K562 (cell line): ENCODE measurements at regions not wholly inside any gene's neighbourhood (a gene's known extent, or its start where the extent isn't known, plus 50 kb on each side); places are given as distances from the start of the nearest gene placed in this dataset.

Experiments
- ATAC-seq: fragments of 200-7000 bp; cut with Tn5 transposase; 3 replicates; pipeline ENCODE4 v1.9.1; 2020; ENCODE audit warnings: moderate library complexity
- BruUV-seq: library from RNA; stranded (reverse); fragments of 400-500 nt; replicated peaks from 2 replicates; lab custom pipeline; 2021; lab: Mats Ljungman, UMichigan
- CTCF ChIA-PET: fragments of 300-600 bp; formaldehyde crosslinking; extraction: SDS; loops from one replicate; lab custom pipeline; 2021; ENCODE audit warnings: low intra/inter-chr PET ratio; lab: Yijun Ruan, JAX
- POLR2A ChIA-PET: fragments of 300-600, 350-650 bp; sonication (Branson Sonifier 250); formaldehyde crosslinking; extraction: SDS; loops from one replicate; lab custom pipeline; 2021; ENCODE audit warnings: antibody characterized with exemption, inconsistent platforms; lab: Yijun Ruan, JAX
- DNase-seq, 4 experiments: peaks; one replicate each; pipeline versions ENCODE4 v3.0.0 to v3.0.0-alpha.2; 2011 to 2018; ENCODE audit warnings: low spot score in 3 of 4, mixed read lengths in 3 of 4; ENCODE audit errors: extremely low read depth in 1 of 4
- FAIRE-seq: peaks from 2 replicates; lab custom pipeline; 2011; peaks lifted over from hg19 to GRCh38; lab: Jason Lieb, UNC
- H2AFZ ChIP-seq: 2 replicates; pipeline ENCODE4 v1.6.0; 2011; ENCODE audit warnings: low read depth, low read length, control low read depth, inconsistent platforms
- H3K27ac ChIP-seq: fragments of 200-600 bp; 3 replicates; pipeline ENCODE4 v1.8.0; 2011; ENCODE audit warnings: low read depth, mild to moderate bottlenecking, control low read depth, inconsistent platforms, low read length, moderate library complexity, mixed read lengths; ENCODE audit errors: extremely low read depth
- H3K27me3 ChIP-seq, 2 experiments: fragments of 300-600 bp in 1 of 2; 2 replicates in 1 of 2; 3 replicates in 1 of 2; pipeline versions ENCODE4 v1.6.0 to v1.8.0; 2011; ENCODE audit warnings: inconsistent platforms in 2 of 2, low read length in 2 of 2, mild to moderate bottlenecking in 1 of 2, mixed read lengths in 1 of 2, moderate library complexity in 1 of 2; ENCODE audit not compliant: control insufficient read depth in 2 of 2, insufficient read depth in 2 of 2
- H3K36me3 ChIP-seq: fragments of 300-600 bp; 3 replicates; pipeline ENCODE4 v1.8.0; 2011; ENCODE audit warnings: mild to moderate bottlenecking, low read length, inconsistent platforms; ENCODE audit not compliant: control insufficient read depth, insufficient read depth
- H3K4me1 ChIP-seq, 2 experiments: fragments of 200-600 bp in 1 of 2; replicated peaks in 1 of 2; 2 replicates in 1 of 2; 3 replicates in 1 of 2; pipeline versions ENCODE4 v1.5.1 to v1.8.0; 2011; ENCODE audit warnings: inconsistent platforms in 2 of 2, low read length in 2 of 2, mild to moderate bottlenecking in 1 of 2, mixed read lengths in 1 of 2, moderate library complexity in 1 of 2; ENCODE audit not compliant: control insufficient read depth in 2 of 2, insufficient read depth in 2 of 2
- H3K4me2 ChIP-seq: 2 replicates; pipeline ENCODE4 v1.6.1; 2011; ENCODE audit warnings: low read length, control low read depth, inconsistent platforms, mixed read lengths; ENCODE audit not compliant: insufficient read depth
- H3K4me3 ChIP-seq: fragments of 200-600 bp; sonication (generic), shearing (Covaris generic); 2 replicates; pipeline ENCODE4 v1.5.1; 2016; ENCODE audit warnings: control low read depth, inconsistent platforms
- H3K79me2 ChIP-seq: fragments of 200-600 bp; 3 replicates; pipeline ENCODE4 v1.8.0; 2011; ENCODE audit warnings: low read length, inconsistent platforms; ENCODE audit not compliant: control insufficient read depth, insufficient read depth
- H3K9ac ChIP-seq, 2 experiments: 2 replicates each; pipeline versions ENCODE4 v1.6.0 to v1.6.1; 2011; ENCODE audit warnings: low read depth in 2 of 2, low read length in 2 of 2, control low read depth in 1 of 2, inconsistent platforms in 1 of 2, mild to moderate bottlenecking in 1 of 2, mixed read lengths in 1 of 2; ENCODE audit not compliant: insufficient read depth in 1 of 2
- H3K9me1 ChIP-seq: one replicate; pipeline ENCODE4 v1.6.0; 2011; ENCODE audit warnings: inconsistent platforms, mild to moderate bottlenecking, low read length, moderate library complexity; ENCODE audit not compliant: control insufficient read depth, insufficient read depth
- H3K9me3 ChIP-seq: replicated peaks from 2 replicates; pipeline ENCODE4 v1.5.1; 2011; ENCODE audit warnings: low read depth, low read length, inconsistent platforms; ENCODE audit not compliant: control insufficient read depth, insufficient read depth
- H4K20me1 ChIP-seq: replicated peaks from 2 replicates; pipeline ENCODE4 v1.6.1; 2011; ENCODE audit warnings: low read length, inconsistent platforms, mixed read lengths; ENCODE audit not compliant: control insufficient read depth, insufficient read depth
- CAMTA2 ChIP-seq: fragments of 250-450 bp; sonication (Bioruptor Pico); conservative IDR thresholded peaks from 2 replicates; pipeline ENCODE4 v1.5.1; 2022
- CBFB ChIP-seq: sonication (generic); formaldehyde crosslinking; IDR thresholded peaks from 2 replicates; pipeline ENCODE4 v1.4.0; 2020; ENCODE audit warnings: mild to moderate bottlenecking, missing genetic modification reagents
- ERF ChIP-seq: fragments of 450-650 bp; formaldehyde crosslinking; IDR thresholded peaks from 2 replicates; pipeline ENCODE4 v1.4.0; 2020; ENCODE audit warnings: mild to moderate bottlenecking, mixed read lengths
- ETS2 ChIP-seq: IDR thresholded peaks from 2 replicates; pipeline ENCODE4 v1.6.1; 2016; ENCODE audit warnings: borderline replicate concordance, missing genetic modification characterization, mild to moderate bottlenecking, moderate library complexity, missing compliant biosample characterization; ENCODE audit not compliant: poor library complexity, severe bottlenecking
- MAFK ChIP-seq: IDR thresholded peaks from 2 replicates; pipeline ENCODE4 v1.6.1; 2011; ENCODE audit warnings: low read length, improper control_type of control experiment
- MBD1 ChIP-seq: fragments of 250-450 bp; sonication (Bioruptor Pico); IDR thresholded peaks from 2 replicates; pipeline ENCODE4 v1.8.0; 2022; ENCODE audit warnings: inconsistent platforms
- SRF ChIP-seq, 2 experiments: fragments of 250-450, 450-650 bp in 1 of 2; sonication (Bioruptor Pico) in 1 of 2; sonication (generic) in 1 of 2; formaldehyde crosslinking; IDR thresholded peaks; 2 replicates each; pipeline versions ENCODE4 v1.5.0 to v1.5.1; 2020 to 2022; ENCODE audit warnings: mild to moderate bottlenecking in 1 of 2, missing genetic modification reagents in 1 of 2
- TOE1 ChIP-seq, 2 experiments: fragments of 450-650 bp in 1 of 2; sonication (generic) in 1 of 2; formaldehyde crosslinking in 1 of 2; IDR thresholded peaks; 2 replicates each; pipeline versions ENCODE4 v1.7.1 to v1.8.0; 2016 to 2022; ENCODE audit warnings: borderline replicate concordance in 2 of 2, mild to moderate bottlenecking in 2 of 2, antibody characterized with exemption in 1 of 2, inconsistent platforms in 1 of 2, low read depth in 1 of 2, missing genetic modification reagents in 1 of 2, moderate library complexity in 1 of 2
- ZNF436 ChIP-seq: fragments of 250-450, 450-650 bp; sonication (Bioruptor Pico); formaldehyde crosslinking; IDR thresholded peaks from 2 replicates; pipeline ENCODE4 v1.7.0; 2020; ENCODE audit warnings: mild to moderate bottlenecking
- WGBS: fragments of 100-300 bp; shearing (Covaris generic); methylation state at CpG from one replicate; pipeline ENCODE4 v1.1.6; 2016; ENCODE audit warnings: low coverage, mixed read lengths; ENCODE audit not compliant: insufficient coverage; ENCODE audit errors: missing lambda C conversion rate; 5-methylcytosine and 5-hydroxymethylcytosine counted together
- in situ Hi-C: fragments of 300-500 bp; cut with MboI; formaldehyde crosslinking; loops from 4 replicates; pipeline ENCODE4 v1.15.0; 2018; ENCODE audit warnings: inconsistent platforms, mixed read lengths
- intact Hi-C: fragments of 100-400 bp; cut with micrococcal nuclease; formaldehyde crosslinking; loops from 2 replicates; pipeline ENCODE4 v1.14.2; 2022
- TF ChIP-seq, protein P1 (sequence below): sonication (generic); formaldehyde crosslinking; IDR thresholded peaks from 2 replicates; pipeline ENCODE4 v1.8.0; 2022; ENCODE audit warnings: missing genetic modification reagents, mild to moderate bottlenecking, borderline replicate concordance
- TF ChIP-seq, protein P2 (sequence below): sonication (generic); formaldehyde crosslinking; IDR thresholded peaks from 2 replicates; pipeline ENCODE4 v1.8.1; 2022; ENCODE audit warnings: missing genetic modification reagents
- TF ChIP-seq, protein P3 (sequence below): sonication (generic); formaldehyde crosslinking; IDR thresholded peaks from 2 replicates; pipeline ENCODE4 v1.8.1; 2022; ENCODE audit warnings: missing genetic modification reagents

GRCh38 chr2:228253752-228254151, 72.3 kb upstream of the SPHKAP start:
- ATAC-seq, result no peak
- CTCF ChIA-PET, result no interaction called here
- FAIRE-seq, result no peak
- Histone ChIP-seq H3K9ac (no peak overlapping the region), H3K36me3 (no peaks in the 10 kb centered on the region), H3K27me3 (no peaks in the 10 kb centered on the region), H3K4me3 (no peak overlapping the region), H2AFZ (no peak overlapping the region), H3K4me2 (no peak overlapping the region), H4K20me1 (no peaks in the 10 kb centered on the region), H3K9me3 (no peaks in the 10 kb centered on the region), H3K9me1 (no peaks in the 10 kb centered on the region)
- in situ Hi-C loops (no loop called here), intact Hi-C loops (no loop called here)
- POLR2A ChIA-PET, result no interaction called here
- 0% methylated on average over 2 of the region's 2 CpGs for WGBS
- TF ChIP-seq CAMTA2 (CRISPR knock-in tag), result no peak
- TF ChIP-seq SRF (CRISPR knock-in tag; IDR thresholded peaks at IDR 0.05), result no peak
- TF ChIP-seq ERF (CRISPR knock-in tag), result no peak
- no peak for TF ChIP-seq TOE1 (IDR thresholded peaks at IDR 0.05; ENCODE audit: borderline replicate concordance)
- no peak for TF ChIP-seq TOE1 (CRISPR knock-in tag; IDR thresholded peaks at IDR 0.05; ENCODE audit: borderline replicate concordance, low read depth)
- TF ChIP-seq, protein P1, sequence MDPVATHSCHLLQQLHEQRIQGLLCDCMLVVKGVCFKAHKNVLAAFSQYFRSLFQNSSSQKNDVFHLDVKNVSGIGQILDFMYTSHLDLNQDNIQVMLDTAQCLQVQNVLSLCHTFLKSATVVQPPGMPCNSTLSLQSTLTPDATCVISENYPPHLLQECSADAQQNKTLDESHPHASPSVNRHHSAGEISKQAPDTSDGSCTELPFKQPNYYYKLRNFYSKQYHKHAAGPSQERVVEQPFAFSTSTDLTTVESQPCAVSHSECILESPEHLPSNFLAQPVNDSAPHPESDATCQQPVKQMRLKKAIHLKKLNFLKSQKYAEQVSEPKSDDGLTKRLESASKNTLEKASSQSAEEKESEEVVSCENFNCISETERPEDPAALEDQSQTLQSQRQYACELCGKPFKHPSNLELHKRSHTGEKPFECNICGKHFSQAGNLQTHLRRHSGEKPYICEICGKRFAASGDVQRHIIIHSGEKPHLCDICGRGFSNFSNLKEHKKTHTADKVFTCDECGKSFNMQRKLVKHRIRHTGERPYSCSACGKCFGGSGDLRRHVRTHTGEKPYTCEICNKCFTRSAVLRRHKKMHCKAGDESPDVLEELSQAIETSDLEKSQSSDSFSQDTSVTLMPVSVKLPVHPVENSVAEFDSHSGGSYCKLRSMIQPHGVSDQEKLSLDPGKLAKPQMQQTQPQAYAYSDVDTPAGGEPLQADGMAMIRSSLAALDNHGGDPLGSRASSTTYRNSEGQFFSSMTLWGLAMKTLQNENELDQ (CRISPR knock-in tag), result no peak
- TF ChIP-seq CBFB (CRISPR knock-in tag), result no peak
- no peak for TF ChIP-seq MAFK
- no peak for TF ChIP-seq MBD1 (CRISPR knock-in tag)
- TF ChIP-seq ETS2 (tag), result no peak
- TF ChIP-seq, protein P2, sequence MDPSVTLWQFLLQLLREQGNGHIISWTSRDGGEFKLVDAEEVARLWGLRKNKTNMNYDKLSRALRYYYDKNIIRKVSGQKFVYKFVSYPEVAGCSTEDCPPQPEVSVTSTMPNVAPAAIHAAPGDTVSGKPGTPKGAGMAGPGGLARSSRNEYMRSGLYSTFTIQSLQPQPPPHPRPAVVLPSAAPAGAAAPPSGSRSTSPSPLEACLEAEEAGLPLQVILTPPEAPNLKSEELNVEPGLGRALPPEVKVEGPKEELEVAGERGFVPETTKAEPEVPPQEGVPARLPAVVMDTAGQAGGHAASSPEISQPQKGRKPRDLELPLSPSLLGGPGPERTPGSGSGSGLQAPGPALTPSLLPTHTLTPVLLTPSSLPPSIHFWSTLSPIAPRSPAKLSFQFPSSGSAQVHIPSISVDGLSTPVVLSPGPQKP (CRISPR knock-in tag), result no peak
- TF ChIP-seq, protein P3, sequence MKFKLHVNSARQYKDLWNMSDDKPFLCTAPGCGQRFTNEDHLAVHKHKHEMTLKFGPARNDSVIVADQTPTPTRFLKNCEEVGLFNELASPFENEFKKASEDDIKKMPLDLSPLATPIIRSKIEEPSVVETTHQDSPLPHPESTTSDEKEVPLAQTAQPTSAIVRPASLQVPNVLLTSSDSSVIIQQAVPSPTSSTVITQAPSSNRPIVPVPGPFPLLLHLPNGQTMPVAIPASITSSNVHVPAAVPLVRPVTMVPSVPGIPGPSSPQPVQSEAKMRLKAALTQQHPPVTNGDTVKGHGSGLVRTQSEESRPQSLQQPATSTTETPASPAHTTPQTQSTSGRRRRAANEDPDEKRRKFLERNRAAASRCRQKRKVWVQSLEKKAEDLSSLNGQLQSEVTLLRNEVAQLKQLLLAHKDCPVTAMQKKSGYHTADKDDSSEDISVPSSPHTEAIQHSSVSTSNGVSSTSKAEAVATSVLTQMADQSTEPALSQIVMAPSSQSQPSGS (CRISPR knock-in tag), result no peak
- TF ChIP-seq ZNF436 (CRISPR knock-in tag), result no peak
- TF ChIP-seq, all 486 proteins: peak for 0
- Histone ChIP-seq H3K79me2 (no peaks in the 10 kb centered on the region), H3K4me1 (no peaks in the 10 kb centered on the region), H3K27ac (no peak overlapping the region)
- no peak for DNase-seq
- no TSS peak for BruUV-seq
